ENCODE measurements at regions not wholly inside any gene's neighbourhood (a gene's known extent, or its start where the extent isn't known, plus 50 kb on each side); places are given as distances from the start of the nearest gene placed in this dataset.

- TF ChIP-seq CTCF (IDR thresholded peaks at IDR 0.05) = no peak
- TF ChIP-seq POLR2AphosphoS5 (IDR thresholded peaks at IDR 0.05) = no peak
- TF ChIP-seq EP300 (IDR thresholded peaks at IDR 0.05) = no peak
These were observed 269.4 kb downstream of the RNF144B start for GRCh38 chr6:18656506-18656905.

Measured in esophagus muscularis mucosa (tissue), 4 donors.